ENCODE measurements at regions not wholly inside any gene's neighbourhood (a gene's known extent, or its start where the extent isn't known, plus 50 kb on each side); places are given as distances from the start of the nearest gene placed in this dataset.

- no peak for TF ChIP-seq CTCF (conservative IDR thresholded peaks at IDR 0.05; ENCODE audit: low read depth, low read length)
- TF ChIP-seq EZH2 (IDR thresholded peaks at IDR 0.05; ENCODE audit: borderline replicate concordance, low read depth, low read length, poor library complexity, severe bottlenecking): no peak
Observed at GRCh38 chr10:60711496-60711895, 66.8 kb upstream of the CDK1 start.

All from A673 (cell line).